HepG2 (cell line): ENCODE measurements at regions not wholly inside any gene's neighbourhood (a gene's known extent, or its start where the extent isn't known, plus 50 kb on each side); places are given as distances from the start of the nearest gene placed in this dataset.
A peak's percentile ranks its signal among the peaks of the same experiment; 100 is the strongest.

ENCODE experiments used
- AHR ChIP-seq: IDR thresholded peaks from 2 replicates; pipeline ENCODE4 v1.6.1; 2018; ENCODE audit warnings: missing genetic modification reagents, missing compliant biosample characterization
- E2F1 ChIP-seq: sonication (generic); formaldehyde crosslinking; IDR thresholded peaks from 2 replicates; pipeline ENCODE4 v1.5.0; 2020; ENCODE audit warnings: missing genetic modification reagents
- FOXK2 ChIP-seq: fragments of 450-650 bp; IDR thresholded peaks from 2 replicates; pipeline ENCODE4 v1.6.1; 2016
- HIC2 ChIP-seq: sonication (generic); formaldehyde crosslinking; IDR thresholded peaks from 2 replicates; pipeline ENCODE4 v1.9.0; 2022; ENCODE audit warnings: low read depth, missing genetic modification reagents
- HNF4G ChIP-seq, 2 experiments: sonication (generic) in 1 of 2; formaldehyde crosslinking in 1 of 2; IDR thresholded peaks; 2 replicates each; pipeline versions ENCODE4 v1.4.0 to v1.6.1; 2011 to 2020; ENCODE audit warnings: borderline replicate concordance in 2 of 2, low read depth in 2 of 2, mild to moderate bottlenecking in 2 of 2, low read length in 1 of 2, missing genetic modification reagents in 1 of 2, moderate library complexity in 1 of 2
- IKZF4 ChIP-seq: sonication (generic); formaldehyde crosslinking; IDR thresholded peaks from 2 replicates; pipeline ENCODE4 v1.5.1; 2020; ENCODE audit warnings: borderline replicate concordance, mild to moderate bottlenecking, low read depth, missing genetic modification reagents; ENCODE audit errors: not compliant biosample characterization
- KDM1A ChIP-seq: IDR thresholded peaks from 2 replicates; pipeline ENCODE4 v1.6.1; 2016; ENCODE audit warnings: missing compliant biosample characterization
- NFIB ChIP-seq: sonication (generic); formaldehyde crosslinking; IDR thresholded peaks from 2 replicates; pipeline ENCODE4 v1.9.0; 2021; ENCODE audit warnings: missing genetic modification reagents, mild to moderate bottlenecking, borderline replicate concordance
- SALL2 ChIP-seq: sonication (generic); formaldehyde crosslinking; IDR thresholded peaks from 2 replicates; pipeline ENCODE4 v1.8.1; 2023; ENCODE audit warnings: mild to moderate bottlenecking, missing genetic modification reagents, inconsistent platforms
- TGIF2 ChIP-seq: IDR thresholded peaks from 2 replicates; pipeline ENCODE4 v1.6.1; 2016; ENCODE audit warnings: control low read depth, missing compliant biosample characterization
- ZBED4 ChIP-seq: sonication (generic); formaldehyde crosslinking; IDR thresholded peaks from 2 replicates; pipeline ENCODE4 v1.4.0; 2020; ENCODE audit warnings: missing genetic modification reagents, borderline replicate concordance
- ZFP91 ChIP-seq: sonication (generic); formaldehyde crosslinking; IDR thresholded peaks from 2 replicates; pipeline ENCODE4 v1.9.0; 2022; ENCODE audit warnings: missing genetic modification reagents, mild to moderate bottlenecking, borderline replicate concordance
- ZFY ChIP-seq: sonication (generic); formaldehyde crosslinking; IDR thresholded peaks from 2 replicates; pipeline ENCODE4 v1.4.0; 2020; ENCODE audit warnings: missing genetic modification reagents
- ZMYM3 ChIP-seq: sonication (generic); formaldehyde crosslinking; IDR thresholded peaks from 2 replicates; pipeline ENCODE4 v1.5.1; 2020; ENCODE audit warnings: mild to moderate bottlenecking, missing genetic modification reagents
- ZNF605 ChIP-seq: sonication (generic); formaldehyde crosslinking; IDR thresholded peaks from 2 replicates; pipeline ENCODE4 v1.8.0; 2022; ENCODE audit warnings: mild to moderate bottlenecking, missing genetic modification reagents
- ZNF629 ChIP-seq: sonication (generic); formaldehyde crosslinking; conservative IDR thresholded peaks from 2 replicates; pipeline ENCODE4 v1.5.0; 2020; ENCODE audit warnings: missing genetic modification reagents
- ZNF704 ChIP-seq: sonication (generic); formaldehyde crosslinking; IDR thresholded peaks from 2 replicates; pipeline ENCODE4 v1.8.1; 2023; ENCODE audit warnings: mild to moderate bottlenecking, inconsistent platforms, moderate library complexity, missing genetic modification reagents, borderline replicate concordance
- ZNF768 ChIP-seq: sonication (generic); formaldehyde crosslinking; IDR thresholded peaks from 2 replicates; pipeline ENCODE4 v1.4.0; 2020; ENCODE audit warnings: missing genetic modification reagents

GRCh38 chr11:119481667-119482400 is 58.9 kb upstream of the THY1 start (continued):
- TF ChIP-seq SALL2 (CRISPR knock-in tag), result peak; percentile 0; the same call in 1 of the 2 replicates
- TF ChIP-seq HIC2, result 0 out of 2 replicates have a peak, but pooled peaks have one; percentile 11
- 0 out of 2 replicates have a peak, but pooled peaks have one; percentile 10 for TF ChIP-seq ZBED4
- TF ChIP-seq IKZF4 (CRISPR knock-in tag), result no peak
- TF ChIP-seq ZFP91 (CRISPR knock-in tag), result 0 out of 2 replicates have a peak, but pooled peaks have one; percentile 13
- no peak for TF ChIP-seq HNF4G (IDR thresholded peaks at IDR 0.05; ENCODE audit: borderline replicate concordance, low read depth, low read length)
- 0 out of 2 replicates have a peak, but pooled peaks have one; percentile 8 for TF ChIP-seq HNF4G (CRISPR knock-in tag; IDR thresholded peaks at IDR 0.05; ENCODE audit: borderline replicate concordance, low read depth)
- TF ChIP-seq ZNF605 (CRISPR knock-in tag), result no peak
- TF ChIP-seq FOXK2, result no peak
- 0 out of 2 replicates have a peak, but pooled peaks have one; percentile 5 for TF ChIP-seq ZNF768 (CRISPR knock-in tag)
- TF ChIP-seq E2F1 (CRISPR knock-in tag), result 0 out of 2 replicates have a peak, but pooled peaks have one; percentile 16
- no peak for TF ChIP-seq TGIF2 (CRISPR knock-in tag)
- TF ChIP-seq NFIB (CRISPR knock-in tag), result 0 out of 2 replicates have a peak, but pooled peaks have one; percentile 45
- 0 out of 2 replicates have a peak, but pooled peaks have one; percentile 6 for TF ChIP-seq ZFY (CRISPR knock-in tag)
- TF ChIP-seq AHR (CRISPR knock-in tag), result 0 out of 2 replicates have a peak, but pooled peaks have one; percentile 11
- 0 out of 2 replicates have a peak, but pooled peaks have one; percentile 2 for TF ChIP-seq ZNF704 (CRISPR knock-in tag)
- TF ChIP-seq ZMYM3 (CRISPR knock-in tag), result 0 out of 2 replicates have a peak, but pooled peaks have one; percentile 11
- 0 out of 2 replicates have a peak, but pooled peaks have one; percentile 22 for TF ChIP-seq ZNF629 (CRISPR knock-in tag)
- no peak for TF ChIP-seq KDM1A (CRISPR knock-in tag)
